ENCODE measurements at regions not wholly inside any gene's neighbourhood (a gene's known extent, or its start where the extent isn't known, plus 50 kb on each side); places are given as distances from the start of the nearest gene placed in this dataset.
A peak's percentile ranks its signal among the peaks of the same experiment; 100 is the strongest.

- TF ChIP-seq CTCF (IDR thresholded peaks at IDR 0.05; ENCODE audit: low read depth, low read length) = no peak
- no peak overlapping the region for H3K4me3 ChIP-seq (replicated peaks in 1 of 2; ENCODE audit: low read depth in 2 of 2, low read length in 2 of 2)
- DNase-seq (ENCODE audit: low read depth in 2 of 2) = no peak
These were observed 552.1 kb downstream of the TFEC start for GRCh38 chr7:115478426-115478825.

DNA sequence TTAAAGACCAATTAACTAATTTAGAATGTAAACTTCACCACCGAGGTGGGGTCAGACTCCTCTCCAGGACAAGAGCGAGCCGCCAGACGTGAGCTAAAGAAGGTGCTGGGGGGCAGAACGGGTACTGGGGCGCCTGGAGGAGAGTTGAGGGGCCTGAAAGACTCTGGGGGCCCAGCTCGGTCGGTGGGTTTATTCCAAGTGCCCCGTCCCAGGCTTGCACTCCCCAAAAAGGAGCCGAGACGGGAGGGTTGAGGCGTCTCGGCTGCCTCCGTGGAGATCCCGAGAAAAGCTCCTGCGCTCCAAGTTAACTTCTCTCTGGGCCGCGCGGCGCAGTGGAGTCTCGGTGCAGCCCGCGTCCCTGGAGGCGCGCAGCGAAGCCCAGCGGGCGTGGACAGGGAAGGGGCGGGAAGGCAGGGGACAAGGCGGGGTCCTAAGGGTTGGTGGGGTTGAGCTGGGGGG lies 553.3 kb downstream of the TFEC start:
- no peak for TF ChIP-seq CTCF (IDR thresholded peaks at IDR 0.05; ENCODE audit: low read depth, low read length)
- peak in 1 of 2 donors; percentile 24 for DNase-seq (ENCODE audit: low read depth in 2 of 2)
- H3K4me3 ChIP-seq (replicated peaks in 1 of 2; ENCODE audit: low read depth in 2 of 2, low read length in 2 of 2) = peak overlapping the region; percentile 6 to 35

DNA sequence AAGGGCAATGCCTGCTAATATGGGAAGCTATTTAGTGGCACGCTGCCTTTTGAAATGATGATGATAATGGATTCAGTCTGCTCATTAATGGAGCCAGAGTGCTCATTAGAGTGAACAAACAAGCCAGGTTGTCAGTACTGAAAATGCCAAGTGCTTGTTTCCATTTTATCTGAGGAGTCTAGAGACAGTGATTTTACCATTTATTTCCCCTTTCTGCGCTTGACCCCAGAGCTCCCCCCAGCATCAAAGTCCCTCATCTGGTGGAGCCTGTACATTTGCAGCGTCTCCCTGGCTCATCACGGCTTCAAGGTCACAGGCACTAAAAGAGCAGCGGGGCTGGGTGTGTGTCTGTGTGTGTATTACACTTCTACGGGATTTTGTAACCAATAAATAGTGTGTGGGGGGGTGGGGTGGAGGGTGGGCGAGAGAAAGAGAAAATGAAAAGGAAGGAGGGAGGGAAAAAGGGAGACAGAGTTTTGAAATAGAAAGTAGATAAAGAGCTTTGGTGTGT lies 553.8 kb downstream of the TFEC start:
- TF ChIP-seq CTCF (IDR thresholded peaks at IDR 0.05; ENCODE audit: low read depth, low read length) = no peak
- DNase-seq (ENCODE audit: low read depth in 2 of 2) = no peak
- H3K4me3 ChIP-seq (replicated peaks in 1 of 2; ENCODE audit: low read depth in 2 of 2, low read length in 2 of 2) = peak overlapping the region; percentile 6 to 35

- no peak for TF ChIP-seq CTCF (IDR thresholded peaks at IDR 0.05; ENCODE audit: low read depth, low read length)
- no peak for DNase-seq (ENCODE audit: low read depth in 2 of 2)
- H3K4me3 ChIP-seq (replicated peaks in 1 of 2; ENCODE audit: low read depth in 2 of 2, low read length in 2 of 2) = no peak overlapping the region
These were observed 554.0 kb downstream of the MDFIC start for GRCh38 chr7:115475761-115476385.

DNA sequence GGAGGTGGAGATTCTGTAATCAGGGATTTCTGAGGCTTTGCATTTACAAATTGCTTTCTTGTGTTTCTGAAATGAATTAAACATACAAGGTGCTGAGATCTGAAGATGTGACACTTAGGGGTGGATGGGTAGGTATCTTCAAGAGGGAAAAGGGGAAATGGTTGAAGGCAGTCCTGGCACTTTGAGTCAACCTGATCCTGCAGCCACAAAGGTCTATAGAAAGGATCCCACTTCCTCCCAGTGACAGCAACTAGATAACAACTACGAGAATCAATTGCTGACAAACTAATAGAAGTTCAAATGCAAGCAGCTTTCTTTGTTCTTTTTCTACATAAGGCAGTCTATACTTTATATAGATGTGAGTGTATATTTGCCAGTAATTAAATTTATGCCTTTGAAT lies 553.3 kb downstream of the MDFIC start:
- no peak for TF ChIP-seq CTCF (IDR thresholded peaks at IDR 0.05; ENCODE audit: low read depth, low read length)
- no peak for DNase-seq (ENCODE audit: low read depth in 2 of 2)
- H3K4me3 ChIP-seq (replicated peaks in 1 of 2; ENCODE audit: low read depth in 2 of 2, low read length in 2 of 2) = no peak overlapping the region

- no peak for DNase-seq (ENCODE audit: low read depth in 2 of 2)
- no peak overlapping the region for H3K4me3 ChIP-seq (replicated peaks in 1 of 2; ENCODE audit: low read depth in 2 of 2, low read length in 2 of 2)
- TF ChIP-seq CTCF (IDR thresholded peaks at IDR 0.05; ENCODE audit: low read depth, low read length) = no peak
These were observed 552.2 kb downstream of the MDFIC start for GRCh38 chr7:115474137-115474536.

- TF ChIP-seq CTCF (IDR thresholded peaks at IDR 0.05; ENCODE audit: low read depth, low read length) = no peak
- peak in 1 of 2 donors; percentile 54 for DNase-seq (ENCODE audit: low read depth in 2 of 2)
- no peak overlapping the region for H3K4me3 ChIP-seq (replicated peaks in 1 of 2; ENCODE audit: low read depth in 2 of 2, low read length in 2 of 2)
These were observed 550.0 kb downstream of the MDFIC start for GRCh38 chr7:115471891-115472290.
